ENCODE measurements at regions not wholly inside any gene's neighbourhood (a gene's known extent, or its start where the extent isn't known, plus 50 kb on each side); places are given as distances from the start of the nearest gene placed in this dataset.

DNA sequence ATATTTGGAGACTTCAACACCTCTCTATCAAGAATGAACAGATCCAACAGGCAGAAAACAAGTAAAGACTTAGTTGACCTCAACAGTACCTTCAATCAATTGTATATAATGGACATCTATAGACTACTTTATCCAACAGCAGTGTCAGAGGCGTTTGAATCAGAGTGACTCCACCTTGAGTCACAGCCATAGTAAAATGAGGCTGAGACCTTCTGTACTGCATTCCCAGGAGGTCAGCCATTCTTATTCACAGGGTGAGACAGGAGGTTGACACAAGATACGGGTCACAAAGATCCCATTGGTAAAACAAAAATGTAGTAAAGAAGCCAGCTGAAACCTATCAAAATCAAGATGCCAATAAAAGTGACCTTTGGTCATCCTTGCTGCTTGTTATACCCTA, 299.8 kb downstream of the CNTN3 start:
- TF ChIP-seq, protein P1, sequence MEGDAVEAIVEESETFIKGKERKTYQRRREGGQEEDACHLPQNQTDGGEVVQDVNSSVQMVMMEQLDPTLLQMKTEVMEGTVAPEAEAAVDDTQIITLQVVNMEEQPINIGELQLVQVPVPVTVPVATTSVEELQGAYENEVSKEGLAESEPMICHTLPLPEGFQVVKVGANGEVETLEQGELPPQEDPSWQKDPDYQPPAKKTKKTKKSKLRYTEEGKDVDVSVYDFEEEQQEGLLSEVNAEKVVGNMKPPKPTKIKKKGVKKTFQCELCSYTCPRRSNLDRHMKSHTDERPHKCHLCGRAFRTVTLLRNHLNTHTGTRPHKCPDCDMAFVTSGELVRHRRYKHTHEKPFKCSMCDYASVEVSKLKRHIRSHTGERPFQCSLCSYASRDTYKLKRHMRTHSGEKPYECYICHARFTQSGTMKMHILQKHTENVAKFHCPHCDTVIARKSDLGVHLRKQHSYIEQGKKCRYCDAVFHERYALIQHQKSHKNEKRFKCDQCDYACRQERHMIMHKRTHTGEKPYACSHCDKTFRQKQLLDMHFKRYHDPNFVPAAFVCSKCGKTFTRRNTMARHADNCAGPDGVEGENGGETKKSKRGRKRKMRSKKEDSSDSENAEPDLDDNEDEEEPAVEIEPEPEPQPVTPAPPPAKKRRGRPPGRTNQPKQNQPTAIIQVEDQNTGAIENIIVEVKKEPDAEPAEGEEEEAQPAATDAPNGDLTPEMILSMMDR (IDR thresholded peaks at IDR 0.05; ENCODE audit: low read depth, low read length, missing control alignments), result no peak
- Histone ChIP-seq H3K27ac (no peak overlapping the region), H3K4me3 (ENCODE audit: low read depth, low read length) (no peak overlapping the region), H3K27me3 (replicated peaks) (no peaks in the 10 kb centered on the region), H3K36me3 (replicated peaks) (no peaks in the 10 kb centered on the region)
- in situ Hi-C loops (cut with HindIII; ENCODE audit: low pct_ligation_motif_present, low sequenced_read_pairs), result no loop called here
- DNase-seq, result no peak

DNA sequence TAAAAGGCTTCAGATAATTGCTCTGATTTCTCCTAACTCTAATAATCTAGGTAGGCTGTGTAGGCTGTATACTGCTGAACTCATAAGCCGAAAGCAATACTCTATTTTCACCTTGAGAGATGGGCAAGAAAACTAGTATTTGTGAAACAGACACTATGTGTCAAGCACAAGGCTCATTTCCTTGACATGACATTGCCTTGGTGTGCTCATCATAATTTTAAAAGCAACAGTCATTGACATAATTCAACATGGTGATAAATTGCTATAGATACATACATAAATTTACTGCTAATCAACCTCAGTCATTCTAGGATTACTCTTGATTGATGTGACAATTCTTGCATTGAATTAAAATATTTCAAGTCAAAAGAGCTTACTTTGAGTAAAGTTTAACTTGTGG, 304.7 kb downstream of the CNTN3 start:
- DNase-seq, result no peak
- Histone ChIP-seq H3K27me3 (replicated peaks) (no peaks in the 10 kb centered on the region), H3K36me3 (replicated peaks) (no peaks in the 10 kb centered on the region), H3K4me3 (ENCODE audit: low read depth, low read length) (no peak overlapping the region), H3K27ac (no peak overlapping the region)
- TF ChIP-seq, protein P1 (IDR thresholded peaks at IDR 0.05; ENCODE audit: low read depth, low read length, missing control alignments), result no peak
- in situ Hi-C loops (cut with HindIII; ENCODE audit: low pct_ligation_motif_present, low sequenced_read_pairs), result no loop called here

GRCh38 chr3:74304424-74304823, 310.0 kb downstream of the CNTN3 start:
- H3K36me3 ChIP-seq (replicated peaks), result no peaks in the 10 kb centered on the region
- TF ChIP-seq, protein P1 (IDR thresholded peaks at IDR 0.05; ENCODE audit: low read depth, low read length, missing control alignments), result no peak
- no peak overlapping the region for H3K4me3 ChIP-seq (ENCODE audit: low read depth, low read length)
- no peak for DNase-seq
- no peaks in the 10 kb centered on the region for H3K27me3 ChIP-seq (replicated peaks)
- in situ Hi-C loops (cut with HindIII; ENCODE audit: low pct_ligation_motif_present, low sequenced_read_pairs), result no loop called here
- H3K27ac ChIP-seq, result no peak overlapping the region

DNA sequence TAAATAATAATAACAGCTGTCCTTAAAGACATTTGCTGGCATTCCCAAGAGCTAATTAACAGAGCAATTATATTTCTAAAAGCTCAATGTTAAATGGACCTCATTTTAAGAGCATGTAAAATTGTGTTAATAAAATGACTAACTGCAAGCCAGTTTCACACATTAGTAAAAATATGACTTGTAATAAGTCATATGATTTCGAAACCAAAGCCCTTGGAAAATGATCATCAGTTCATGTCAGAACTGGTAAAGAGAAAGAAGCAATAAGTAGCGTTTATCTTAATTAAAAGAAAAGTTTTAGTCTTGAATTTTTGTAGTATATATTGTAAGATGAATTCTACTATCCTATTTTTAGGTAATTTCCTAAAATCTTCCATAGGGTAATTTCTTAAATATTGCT, 310.7 kb downstream of the CNTN3 start:
- Histone ChIP-seq H3K36me3 (replicated peaks) (no peaks in the 10 kb centered on the region), H3K4me3 (ENCODE audit: low read depth, low read length) (no peak overlapping the region), H3K27me3 (replicated peaks) (no peaks in the 10 kb centered on the region), H3K27ac (no peak overlapping the region)
- TF ChIP-seq, protein P1 (IDR thresholded peaks at IDR 0.05; ENCODE audit: low read depth, low read length, missing control alignments), result no peak
- DNase-seq, result no peak
- in situ Hi-C loops (cut with HindIII; ENCODE audit: low pct_ligation_motif_present, low sequenced_read_pairs), result no loop called here

GRCh38 chr3:74302969-74303368, 311.5 kb downstream of the CNTN3 start:
- no peak for DNase-seq
- in situ Hi-C loops (cut with HindIII; ENCODE audit: low pct_ligation_motif_present, low sequenced_read_pairs), result no loop called here
- H3K27me3 ChIP-seq (replicated peaks), result no peaks in the 10 kb centered on the region
- no peaks in the 10 kb centered on the region for H3K36me3 ChIP-seq (replicated peaks)
- no peak overlapping the region for H3K27ac ChIP-seq
- TF ChIP-seq, protein P1 (IDR thresholded peaks at IDR 0.05; ENCODE audit: low read depth, low read length, missing control alignments), result no peak
- no peak overlapping the region for H3K4me3 ChIP-seq (ENCODE audit: low read depth, low read length)

DNA sequence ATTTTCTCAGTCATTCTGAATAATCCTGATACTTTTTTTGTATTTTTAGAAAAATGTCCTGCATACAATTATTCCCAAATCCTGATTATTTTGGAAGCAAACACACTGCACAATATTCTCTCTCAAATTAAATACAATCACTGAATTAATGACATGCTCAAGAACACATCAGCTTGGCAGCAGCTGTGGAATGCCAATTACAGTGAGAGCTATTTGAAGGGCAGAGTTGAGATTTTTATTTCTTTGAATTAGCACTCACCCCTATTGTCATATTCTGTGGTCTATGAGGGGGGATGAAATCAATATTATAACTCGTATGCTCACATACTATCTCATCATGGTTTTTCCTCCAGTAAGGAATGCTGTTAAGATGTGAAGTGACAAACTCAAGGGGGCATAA, 312.2 kb downstream of the CNTN3 start:
- TF ChIP-seq, protein P1 (IDR thresholded peaks at IDR 0.05; ENCODE audit: low read depth, low read length, missing control alignments), result no peak
- Histone ChIP-seq H3K27ac (no peak overlapping the region), H3K36me3 (replicated peaks) (no peaks in the 10 kb centered on the region), H3K4me3 (ENCODE audit: low read depth, low read length) (no peak overlapping the region), H3K27me3 (replicated peaks) (no peaks in the 10 kb centered on the region)
- in situ Hi-C loops (cut with HindIII; ENCODE audit: low pct_ligation_motif_present, low sequenced_read_pairs), result no loop called here
- DNase-seq, result no peak

Measured in brain microvascular endothelial cell (primary cell).